ENCODE measurements at regions not wholly inside any gene's neighbourhood (a gene's known extent, or its start where the extent isn't known, plus 50 kb on each side); places are given as distances from the start of the nearest gene placed in this dataset.

- no peak for DNase-seq
Observed at GRCh38 chr9:129337336-129338140, 159.5 kb upstream of the IER5L start.

- peak; percentile 24 to 26 for DNase-seq
Observed at GRCh38 chr9:129336601-129337331, 158.7 kb upstream of the IER5L start.

GRCh38 chr9:129336130-129336528, 158.1 kb upstream of the IER5L start:
- no peak for DNase-seq

GRCh38 chr9:129335464-129336129, 157.5 kb upstream of the IER5L start:
- DNase-seq = no peak

- peak; percentile 51 to 64 for DNase-seq
Observed at GRCh38 chr9:129334105-129334935, 156.3 kb upstream of the IER5L start.

GRCh38 chr9:129333617-129334104, 155.6 kb upstream of the IER5L start:
- DNase-seq = no peak

GRCh38 chr9:129332581-129332980, 154.5 kb upstream of the IER5L start:
- no peak for DNase-seq

GRCh38 chr9:129331772-129332500, 153.9 kb upstream of the IER5L start:
- no peak for DNase-seq

- no peak for DNase-seq
Observed at GRCh38 chr9:129331493-129331765, 153.4 kb upstream of the IER5L start.

- DNase-seq = no peak
Observed at GRCh38 chr9:129330711-129331492, 152.8 kb upstream of the IER5L start.

- DNase-seq = no peak
Observed at GRCh38 chr9:129328355-129329042, 150.4 kb upstream of the IER5L start.

GRCh38 chr9:129327552-129328328, 149.7 kb upstream of the IER5L start:
- no peak for DNase-seq

- no peak for DNase-seq
Observed at GRCh38 chr9:129326061-129327005, 148.3 kb upstream of the IER5L start.

GRCh38 chr9:129324808-129325502, 146.9 kb upstream of the IER5L start:
- no peak for DNase-seq

GRCh38 chr9:129323999-129324553, 146.0 kb upstream of the IER5L start:
- DNase-seq = no peak

GRCh38 chr9:129323376-129323998, 145.4 kb upstream of the IER5L start:
- DNase-seq = no peak

All from hippocampal formation (tissue), 2 donors.